TTC549 (cell line): ENCODE measurements at regions not wholly inside any gene's neighbourhood (a gene's known extent, or its start where the extent isn't known, plus 50 kb on each side); places are given as distances from the start of the nearest gene placed in this dataset.
"Not testable (repeated sequence)": the region's sequence is repeated elsewhere in the genome, so short reads cannot be mapped to it uniquely, and the experiment has no call there.

Source experiments
- FAIRE-seq: peaks from 2 replicates; lab custom pipeline; 2012; peaks lifted over from hg19 to GRCh38; lab: Jason Lieb, UNC

DNA sequence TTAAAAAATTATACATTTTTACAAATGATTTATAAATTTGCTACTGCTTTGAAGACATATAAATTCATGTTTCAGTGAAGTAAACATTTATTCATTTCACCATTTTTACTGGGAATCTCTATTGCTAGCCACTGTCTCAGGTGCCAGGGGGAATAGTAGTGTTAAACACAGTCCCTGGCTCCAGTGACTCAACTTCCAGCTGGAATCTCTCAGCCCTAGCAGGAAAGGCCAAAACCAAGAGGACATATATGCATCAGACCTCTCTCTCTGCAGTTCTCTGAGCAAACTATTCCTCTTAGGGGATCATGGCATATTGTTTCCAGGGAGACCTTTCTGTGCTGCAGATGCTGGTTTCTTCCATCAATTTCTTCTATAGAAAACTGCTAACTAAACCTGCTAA lies 1009.0 kb upstream of the LCORL start:
- no peak for FAIRE-seq

DNA sequence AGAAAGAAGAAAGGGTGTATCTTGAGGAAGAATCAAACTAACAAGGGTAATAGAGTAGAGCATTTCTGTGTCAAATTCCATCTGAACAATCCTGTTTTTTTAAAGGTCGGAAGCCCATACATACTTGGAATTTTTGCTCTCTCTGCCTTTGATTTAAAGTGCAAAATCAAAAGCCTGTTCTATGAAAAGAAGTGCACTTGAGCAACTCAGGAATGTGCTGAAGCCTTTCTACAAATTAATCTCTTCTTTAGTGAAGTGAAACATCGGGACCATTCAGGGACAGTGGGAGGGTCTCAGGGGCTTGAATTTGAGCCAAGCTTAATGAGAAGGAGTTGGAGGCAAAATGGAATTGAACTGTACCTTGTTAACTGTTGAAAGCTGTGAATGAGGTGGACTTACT lies 1008.5 kb upstream of the LCORL start:
- FAIRE-seq: no peak

DNA sequence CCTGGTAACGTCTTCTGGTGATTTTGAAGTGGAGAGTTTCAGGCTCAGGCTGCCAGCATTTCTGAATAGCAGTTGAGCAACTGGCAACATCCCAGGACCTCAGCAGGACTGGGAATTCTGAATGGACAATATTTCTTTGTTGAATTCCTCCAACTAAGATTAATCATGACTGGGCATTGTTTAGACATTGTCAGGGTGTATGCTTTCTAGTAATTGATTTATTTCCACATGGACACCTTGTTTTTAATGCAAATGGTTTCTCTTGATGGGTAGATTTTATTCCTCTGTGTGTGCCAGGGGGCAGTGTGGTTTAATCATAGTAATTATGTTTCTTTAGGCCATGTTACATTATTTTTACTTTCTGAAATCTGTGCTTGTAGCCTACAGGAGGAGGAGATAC lies 1004.7 kb upstream of the LCORL start:
- FAIRE-seq: no peak

DNA sequence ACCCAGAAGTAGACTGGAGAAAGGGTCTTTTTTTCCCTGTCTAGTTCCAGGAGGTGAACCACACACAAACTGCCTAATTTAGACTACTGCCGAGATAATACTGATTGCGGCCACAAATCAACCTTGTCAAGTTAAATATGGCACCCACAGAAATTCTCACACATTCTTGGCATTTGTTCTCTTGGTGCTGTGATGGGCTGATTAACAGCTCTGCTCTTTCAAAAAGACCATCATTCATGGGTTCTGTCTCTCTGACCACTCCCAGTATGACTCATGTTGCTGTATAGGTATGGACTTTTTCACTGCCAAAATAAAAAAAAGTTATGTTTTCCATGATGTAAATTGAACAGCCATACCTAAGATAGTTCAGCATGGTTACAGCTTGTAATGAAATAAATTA lies 1003.5 kb upstream of the LCORL start:
- FAIRE-seq: no peak

DNA sequence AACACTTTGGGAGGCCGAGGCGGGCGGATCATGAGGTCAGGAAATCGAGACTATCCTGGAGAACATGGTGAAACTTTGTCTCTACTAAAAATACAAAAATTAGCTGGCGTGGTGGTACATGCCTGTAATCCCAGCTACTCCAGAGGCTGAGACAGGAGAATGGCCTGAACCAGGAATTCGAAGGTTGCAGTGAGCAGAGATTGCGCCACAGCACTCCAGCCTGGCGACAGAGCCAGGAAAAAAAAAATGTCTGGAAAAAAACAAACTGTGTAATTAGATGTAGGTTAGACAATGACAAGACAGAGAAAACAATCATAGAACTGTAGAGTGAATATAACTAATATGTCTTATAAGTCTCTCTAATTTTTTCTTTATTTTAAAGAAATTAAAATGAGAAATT lies 1002.5 kb upstream of the LCORL start:
- FAIRE-seq: no peak

DNA sequence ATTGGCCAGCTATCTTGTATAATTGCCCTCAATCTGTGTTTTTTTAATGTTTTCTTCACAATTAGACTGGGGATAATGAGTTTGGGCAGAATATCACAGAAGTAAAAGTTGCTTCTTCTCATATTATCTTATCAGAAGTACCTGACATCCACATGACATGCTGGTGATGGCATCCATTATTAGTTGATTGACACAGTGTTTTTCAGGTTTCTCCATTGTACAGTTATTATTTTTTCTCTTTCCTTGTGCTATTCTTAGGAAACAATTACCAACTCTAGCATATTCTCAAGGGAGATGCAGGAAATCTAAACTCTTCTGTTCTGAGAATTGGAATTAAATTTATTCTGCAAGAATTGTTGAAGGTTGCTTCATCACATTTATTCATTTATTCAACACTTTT lies 1000.1 kb upstream of the LCORL start:
- no peak for FAIRE-seq

DNA sequence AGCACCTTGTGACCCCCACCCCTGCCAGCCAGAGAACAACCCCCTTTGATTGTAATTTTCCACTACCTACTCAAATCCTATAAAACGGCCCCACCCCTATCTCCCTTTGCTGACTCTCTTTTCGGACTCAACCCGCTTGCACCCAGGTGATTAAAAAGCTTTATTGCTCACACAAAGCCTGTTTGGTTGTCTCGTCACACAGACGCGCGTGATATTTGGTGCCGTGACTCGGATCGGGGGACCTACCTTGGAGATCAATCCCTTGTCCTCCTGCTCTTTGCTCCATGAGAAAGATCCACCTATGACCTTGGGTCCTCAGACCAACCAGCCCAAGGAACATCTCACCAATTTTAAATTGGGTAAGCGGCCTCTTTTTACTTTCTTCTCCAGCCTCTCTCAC lies 995.0 kb upstream of the LCORL start:
- not testable (repeated sequence) for FAIRE-seq

DNA sequence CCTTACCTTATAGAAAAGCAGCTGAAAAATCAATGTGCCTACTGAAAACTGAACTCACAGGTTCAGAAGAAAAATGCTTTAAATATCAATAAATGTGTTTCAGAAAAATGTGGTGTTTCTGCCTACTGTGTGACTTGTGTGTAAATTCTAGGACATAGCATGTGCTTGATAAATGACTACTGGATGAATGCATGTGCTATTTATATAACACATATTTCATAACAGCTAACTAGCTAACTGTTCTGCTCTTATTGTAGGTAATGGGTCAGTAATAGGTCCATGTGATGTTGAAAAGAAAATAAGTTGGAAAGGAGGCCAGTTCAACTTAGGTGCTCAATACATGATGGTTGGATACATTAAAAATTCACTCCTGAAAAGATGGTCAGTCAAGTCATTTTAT lies 993.0 kb upstream of the LCORL start:
- FAIRE-seq: no peak

DNA sequence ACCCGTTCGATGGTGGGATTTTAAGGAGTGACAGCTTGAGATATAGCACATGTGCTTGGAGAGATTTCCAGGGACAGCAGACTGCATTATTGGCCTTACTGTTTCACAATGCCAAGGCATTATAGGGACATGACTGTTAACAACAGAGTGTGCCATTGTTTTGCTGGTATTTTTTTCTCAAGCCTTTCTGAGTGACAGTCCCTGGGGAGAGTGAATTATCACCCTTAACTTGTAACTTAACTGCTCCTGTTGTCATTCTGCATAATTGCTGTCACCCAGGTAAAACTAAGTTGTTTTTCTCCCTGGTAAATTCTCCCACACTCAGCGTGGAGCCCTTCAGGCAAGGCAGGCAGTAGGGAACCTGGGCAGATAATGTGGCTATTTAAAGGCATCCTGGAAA lies 989.2 kb upstream of the LCORL start:
- FAIRE-seq: no peak

DNA sequence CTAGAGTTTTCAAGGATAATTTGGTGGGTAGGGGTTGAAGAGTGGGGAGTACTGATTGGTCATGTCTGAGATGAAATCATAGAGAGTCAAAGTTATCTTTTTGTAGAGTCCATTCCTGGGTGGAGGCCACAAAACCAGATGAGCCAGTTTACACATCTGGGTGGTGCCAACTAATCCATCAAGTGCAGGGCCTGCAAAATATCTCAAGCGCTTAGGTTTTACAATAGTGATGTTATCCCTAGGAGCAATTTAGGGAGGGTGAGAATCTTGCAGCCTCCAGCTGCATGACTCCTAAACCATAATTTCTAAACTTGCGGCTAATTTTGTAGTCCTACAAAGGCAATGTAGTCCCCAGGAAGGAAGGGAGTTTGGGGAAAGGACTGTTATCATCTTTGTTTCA lies 988.3 kb upstream of the LCORL start:
- no peak for FAIRE-seq

DNA sequence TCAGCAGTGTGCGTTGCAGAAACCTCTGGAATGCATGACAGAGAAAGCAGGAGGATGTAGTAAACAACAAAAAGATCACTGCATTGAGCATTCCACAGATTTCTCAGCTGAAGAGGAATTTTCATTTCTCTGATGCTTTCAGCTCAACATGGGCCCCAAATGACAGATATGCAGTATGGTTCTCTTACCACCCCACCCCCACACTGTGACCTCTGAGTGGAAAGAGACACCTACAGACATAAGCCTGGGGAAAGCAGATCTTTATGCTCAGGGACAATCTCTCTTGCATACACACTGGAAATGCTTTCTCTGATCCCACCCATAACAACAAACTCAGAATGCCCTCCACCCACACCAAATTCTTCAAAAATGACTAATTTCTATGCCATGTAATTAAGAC lies 983.7 kb upstream of the LCORL start:
- no peak for FAIRE-seq

DNA sequence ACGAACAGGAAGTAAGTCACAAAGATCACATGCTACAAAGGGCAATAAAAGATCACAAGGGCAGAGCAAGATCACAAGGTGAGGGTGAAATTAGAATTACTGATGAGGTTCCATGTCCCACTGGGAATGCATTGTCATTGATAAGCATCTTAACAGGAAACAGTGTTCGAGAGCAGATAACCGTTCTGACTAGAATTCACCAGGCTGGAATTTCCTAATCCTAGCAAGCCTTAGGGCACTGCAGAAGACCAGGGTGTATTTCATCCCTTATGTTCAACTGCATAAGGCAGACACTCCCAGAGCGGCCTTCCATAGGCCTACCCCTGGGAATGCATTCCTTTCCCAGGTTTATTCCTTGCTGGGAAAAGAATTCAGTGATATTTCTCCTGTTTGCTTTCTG lies 980.6 kb upstream of the LCORL start:
- no peak for FAIRE-seq

DNA sequence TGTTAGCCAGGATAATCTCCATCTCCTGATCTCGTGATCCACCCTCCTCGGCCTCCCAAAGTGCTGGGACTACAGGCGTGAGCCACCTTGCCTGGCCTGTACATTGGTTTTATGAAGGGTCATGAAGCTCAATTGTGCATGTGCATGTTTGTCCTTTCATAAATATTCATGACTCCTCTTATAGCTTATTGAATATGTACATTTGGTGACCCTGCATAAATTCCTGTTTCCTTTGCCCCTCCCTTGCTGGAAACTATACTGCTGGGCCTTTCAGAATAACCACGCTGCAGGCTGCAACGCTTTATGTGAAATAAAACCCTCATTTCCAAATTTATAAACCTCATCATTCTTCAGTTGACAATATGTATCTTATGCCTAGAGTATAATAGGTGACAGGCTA lies 978.0 kb upstream of the LCORL start:
- no peak for FAIRE-seq

DNA sequence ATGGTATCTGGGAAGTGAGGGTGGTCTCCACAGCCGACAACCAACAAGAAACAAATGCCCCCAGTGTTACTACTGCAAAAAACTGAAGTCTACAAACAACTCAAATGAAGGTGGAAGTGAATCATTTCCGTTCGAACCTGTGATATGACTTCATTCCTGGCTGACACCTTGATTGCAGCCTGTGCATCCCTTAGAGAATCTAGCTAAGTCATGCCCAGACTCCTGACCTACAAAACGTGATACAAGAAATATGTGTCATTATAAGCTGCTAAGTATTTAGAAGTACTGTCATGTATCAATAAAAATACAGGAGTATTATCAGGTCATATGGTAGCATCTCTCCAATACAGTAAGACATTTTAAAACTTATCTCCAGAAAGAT lies 959.7 kb upstream of the LCORL start:
- no peak for FAIRE-seq

DNA sequence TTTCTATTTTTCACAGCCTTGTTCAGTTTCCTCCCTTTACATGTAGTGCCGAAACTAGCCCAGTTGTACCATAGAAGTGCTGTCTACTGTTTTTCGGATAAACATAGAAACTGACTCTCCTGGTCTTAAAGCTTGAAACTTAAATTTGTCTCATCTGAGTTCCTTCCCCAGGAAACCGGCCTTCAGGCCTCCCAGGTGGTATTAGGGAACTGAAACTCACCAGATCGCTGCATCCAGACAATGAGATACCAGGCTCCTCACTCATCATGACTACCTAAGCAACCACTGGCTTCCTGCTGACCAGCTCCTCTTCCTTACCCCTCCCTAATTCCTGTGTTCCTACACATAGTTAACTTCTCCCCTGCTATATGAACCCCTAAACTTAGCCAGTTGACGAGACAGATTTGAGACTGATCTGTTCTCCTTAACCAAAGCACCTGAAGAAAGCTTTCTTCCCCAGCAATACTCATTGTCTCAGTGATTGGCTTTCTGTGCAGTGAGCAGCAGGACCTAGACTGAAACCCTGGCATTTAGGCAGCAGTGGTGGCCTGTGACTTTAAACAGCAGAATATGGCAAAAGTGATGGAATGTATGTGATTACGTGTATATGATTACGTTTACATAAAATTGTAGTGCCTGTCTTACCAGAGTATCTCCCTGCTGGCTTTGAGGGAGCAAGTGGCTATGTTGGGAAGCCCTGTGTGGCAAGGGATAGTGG lies 959.1 kb upstream of the LCORL start:
- FAIRE-seq: no peak

DNA sequence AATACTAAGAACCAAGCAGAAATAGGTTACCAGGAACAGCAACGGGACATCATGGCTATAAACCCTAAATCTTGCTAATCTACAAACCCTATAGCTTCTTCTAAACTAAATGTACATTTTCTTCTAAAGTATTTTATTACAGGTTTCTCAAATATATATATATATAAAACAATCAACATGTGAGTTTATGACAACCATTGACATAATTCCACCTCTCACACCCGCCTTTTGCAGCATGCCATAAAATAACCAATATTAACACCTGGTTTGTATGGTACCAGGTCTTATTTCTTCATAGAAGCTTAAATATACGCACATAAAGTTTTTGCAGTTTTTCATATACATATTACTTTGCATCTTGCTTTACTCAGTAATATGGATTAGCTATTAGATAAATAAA lies 955.3 kb upstream of the LCORL start:
- no peak for FAIRE-seq

DNA sequence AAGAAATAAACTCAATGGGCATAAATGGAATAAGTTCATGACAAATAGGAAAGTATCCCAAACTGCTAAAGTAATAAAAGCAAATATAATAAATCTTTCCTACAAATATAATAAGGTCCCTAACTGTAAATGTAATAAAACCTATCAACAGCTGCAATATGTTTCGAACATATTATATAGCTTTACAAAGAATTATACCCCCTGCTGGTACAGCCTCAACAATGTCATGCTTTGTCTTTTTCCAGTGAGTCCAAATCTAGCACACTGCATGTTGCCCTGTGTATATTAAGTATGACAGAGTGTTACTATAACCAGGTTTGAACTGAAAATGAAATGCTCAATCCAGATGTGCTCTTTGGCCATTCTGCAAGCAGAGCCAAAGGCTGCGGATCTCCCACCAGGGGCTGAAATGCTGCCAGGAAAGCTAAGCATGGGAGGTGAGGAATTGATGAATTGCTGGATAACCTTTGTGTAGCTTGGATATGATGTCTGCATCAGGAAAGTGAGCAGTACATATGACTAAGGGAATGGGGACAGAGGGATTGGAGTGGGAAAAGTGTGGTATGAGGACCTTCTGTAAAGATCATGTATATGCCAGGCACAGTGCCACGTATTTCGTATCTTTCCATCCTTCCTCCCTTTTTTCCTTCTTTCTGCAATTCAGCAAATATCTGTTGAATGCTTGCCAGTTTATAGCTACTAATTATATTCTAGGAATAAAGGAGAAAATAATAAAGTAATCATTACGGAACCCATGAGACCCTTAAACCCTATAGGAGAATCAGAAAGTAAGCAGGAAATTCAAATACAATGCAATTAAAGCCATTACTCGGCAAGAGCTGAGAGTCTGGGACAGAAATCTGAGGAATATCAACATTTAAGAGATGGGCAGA lies 954.6 kb upstream of the LCORL start:
- FAIRE-seq: no peak

DNA sequence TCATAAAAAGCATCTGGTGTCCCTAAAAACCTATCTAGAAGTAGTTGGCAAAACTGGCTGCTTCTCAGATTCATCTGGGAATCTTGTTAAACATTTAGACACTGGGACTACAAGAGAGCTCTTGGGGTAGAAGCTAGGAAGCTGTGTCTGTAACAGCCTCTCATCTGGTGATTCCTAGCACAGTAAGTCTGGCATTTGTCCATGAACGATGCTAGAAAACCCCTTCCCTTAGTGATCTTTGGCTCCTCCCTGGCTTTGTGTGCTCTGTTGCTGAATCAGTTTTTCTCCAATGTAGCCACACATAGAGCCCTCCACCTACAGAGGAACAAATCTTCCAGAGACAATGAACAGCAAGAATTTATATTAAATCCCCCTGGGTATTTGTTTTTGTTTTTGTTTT lies 951.7 kb upstream of the LCORL start:
- FAIRE-seq: no peak

DNA sequence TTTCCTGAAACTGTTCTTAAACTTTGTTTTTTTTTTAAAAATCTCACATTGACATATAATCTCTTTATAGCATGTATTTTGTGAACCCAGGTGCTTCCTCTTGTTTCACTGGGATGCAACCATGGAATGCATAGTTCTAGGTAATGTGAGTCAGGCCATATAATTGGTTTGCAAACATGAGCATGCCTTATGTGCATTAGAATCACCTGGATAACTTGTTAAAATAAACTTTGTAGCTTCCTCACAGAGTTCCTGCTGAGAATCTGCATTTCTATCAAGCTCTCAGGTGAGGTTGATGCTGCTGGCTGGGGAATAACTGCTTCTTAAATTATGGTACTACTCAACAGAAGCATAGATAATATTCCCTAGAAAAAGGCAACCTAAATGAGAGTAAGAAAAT lies 940.3 kb upstream of the LCORL start:
- FAIRE-seq: no peak

DNA sequence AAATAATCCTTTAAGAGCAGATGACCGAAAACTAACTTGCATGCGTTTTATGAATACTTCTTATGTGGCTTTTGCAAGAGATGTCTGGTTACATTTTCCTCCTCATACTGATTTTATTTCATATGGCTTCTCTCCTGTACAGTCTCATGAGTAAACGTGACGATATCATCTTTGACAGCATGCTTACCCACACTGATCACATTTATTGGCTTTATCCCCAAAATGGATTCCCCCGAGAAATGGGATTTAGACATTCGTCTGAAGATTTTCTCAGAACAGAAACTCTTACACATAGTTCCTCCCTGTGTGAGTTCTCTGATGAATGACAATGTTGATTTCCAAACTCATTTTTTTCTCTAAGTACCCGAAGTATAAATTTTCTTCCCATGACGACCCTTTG lies 939.7 kb upstream of the LCORL start:
- FAIRE-seq: no peak

DNA sequence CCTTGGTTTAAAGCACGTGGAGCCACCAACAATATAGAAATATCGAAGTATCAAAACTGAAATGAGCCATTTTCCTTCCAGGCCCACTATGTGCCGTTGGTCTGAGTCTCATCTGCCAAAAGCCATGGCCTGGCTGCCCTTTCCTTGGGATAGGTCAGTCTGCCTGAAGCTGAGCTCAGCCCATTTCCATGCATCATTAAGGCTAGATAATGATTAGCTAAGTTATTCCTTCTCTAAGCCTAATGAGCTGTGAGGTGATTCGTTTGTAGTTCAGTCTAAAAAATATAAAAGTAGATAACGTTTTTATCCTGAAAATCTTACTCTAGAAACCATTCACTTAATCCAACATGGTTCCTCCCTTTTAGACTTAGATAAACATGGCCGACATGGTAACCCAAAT lies 936.2 kb upstream of the LCORL start:
- no peak for FAIRE-seq

DNA sequence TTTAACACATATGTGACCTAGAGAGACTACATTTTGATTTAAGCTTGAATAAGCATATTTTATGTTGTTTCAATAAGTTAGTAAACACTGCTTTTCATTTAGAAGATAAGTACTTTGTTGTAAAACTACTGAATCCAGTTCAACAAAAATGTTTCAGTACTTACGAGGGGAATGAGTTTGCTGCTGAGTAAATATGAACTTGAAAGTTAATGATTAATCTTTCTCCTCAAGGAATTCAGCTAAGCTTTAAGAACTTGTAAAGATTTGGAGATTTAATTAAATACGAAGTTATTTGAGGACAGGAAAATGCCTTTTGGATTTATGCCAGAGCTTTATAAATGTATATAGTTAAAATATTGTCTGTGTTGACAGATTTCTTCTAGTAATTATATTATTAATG lies 933.0 kb upstream of the LCORL start:
- no peak for FAIRE-seq

DNA sequence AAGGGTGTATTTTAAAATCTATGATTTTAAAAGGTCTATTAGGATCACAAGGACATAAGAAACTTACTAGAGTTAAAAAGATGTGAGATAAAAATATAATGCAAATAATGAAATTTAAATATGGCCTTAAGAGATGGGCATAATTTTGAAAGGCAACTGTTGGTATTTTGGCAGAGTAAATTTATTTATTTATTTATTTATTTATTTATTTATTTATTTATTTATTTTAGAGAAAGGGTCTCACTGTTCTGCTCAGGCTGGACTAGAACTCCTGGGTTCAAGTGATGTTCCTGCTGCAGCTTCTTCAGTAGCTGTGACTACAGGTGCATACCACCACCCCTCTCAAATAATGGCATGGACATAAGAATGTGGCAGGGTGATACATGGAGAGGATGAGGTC lies 932.1 kb upstream of the LCORL start:
- no peak for FAIRE-seq

DNA sequence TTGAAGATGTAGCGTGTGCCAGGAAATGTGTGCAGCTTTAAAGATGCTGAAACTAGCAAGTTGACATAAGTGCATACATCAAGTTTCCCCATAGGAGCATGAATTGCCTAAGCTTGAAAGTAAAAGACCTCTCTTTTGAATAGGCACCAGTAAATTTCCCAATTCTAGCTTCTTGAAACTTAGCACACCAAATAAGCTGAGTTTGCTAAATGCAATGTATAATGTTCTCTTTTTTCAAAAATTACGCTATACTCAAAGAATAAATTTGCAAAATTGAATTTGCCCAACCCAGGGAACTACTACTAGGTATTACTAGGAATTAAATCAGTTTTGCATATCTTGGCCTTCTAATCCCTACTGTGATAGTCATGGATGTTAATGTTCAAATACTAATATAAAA lies 923.9 kb upstream of the LCORL start:
- FAIRE-seq: no peak
